Activated CD8-positive, alpha-beta memory T cell treated with anti-CD3 and anti-CD28 coated beads, Interleukin-2, amount 50 U/mL, for 24 hours (primary cell): ENCODE measurements at regions not wholly inside any gene's neighbourhood (a gene's known extent, or its start where the extent isn't known, plus 50 kb on each side); places are given as distances from the start of the nearest gene placed in this dataset.
"Not testable (repeated sequence)": the region's sequence is repeated elsewhere in the genome, so short reads cannot be mapped to it uniquely, and the experiment has no call there.

Source experiments
- DNase-seq: peaks from one replicate; pipeline ENCODE4 v3.0.0-alpha.2; 2020; ENCODE audit errors: extremely low read depth

DNA sequence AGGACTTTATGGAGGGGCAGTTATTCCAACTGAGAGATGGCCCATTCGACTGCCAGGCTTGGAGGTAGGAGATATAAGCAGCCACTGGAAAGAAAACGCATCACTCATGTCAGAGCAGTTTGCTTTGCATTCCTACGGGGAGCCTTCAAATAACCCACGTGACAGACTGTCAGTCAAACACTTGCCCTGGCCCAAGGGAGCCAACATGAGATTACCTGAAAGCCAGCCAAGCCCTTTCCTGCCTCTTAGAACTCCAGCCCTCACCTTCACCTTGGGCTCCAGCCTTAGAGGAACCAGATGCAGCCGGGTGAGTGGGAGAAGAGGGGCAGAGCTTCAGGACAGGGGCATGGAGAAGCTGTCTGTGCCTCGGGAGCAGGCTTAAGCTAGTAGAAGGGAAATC, 95.3 kb upstream of the CXCL13 start:
- no peak for DNase-seq

GRCh38 chr4:77525538-77525937, 80.1 kb upstream of the CXCL13 start:
- no peak for DNase-seq

DNA sequence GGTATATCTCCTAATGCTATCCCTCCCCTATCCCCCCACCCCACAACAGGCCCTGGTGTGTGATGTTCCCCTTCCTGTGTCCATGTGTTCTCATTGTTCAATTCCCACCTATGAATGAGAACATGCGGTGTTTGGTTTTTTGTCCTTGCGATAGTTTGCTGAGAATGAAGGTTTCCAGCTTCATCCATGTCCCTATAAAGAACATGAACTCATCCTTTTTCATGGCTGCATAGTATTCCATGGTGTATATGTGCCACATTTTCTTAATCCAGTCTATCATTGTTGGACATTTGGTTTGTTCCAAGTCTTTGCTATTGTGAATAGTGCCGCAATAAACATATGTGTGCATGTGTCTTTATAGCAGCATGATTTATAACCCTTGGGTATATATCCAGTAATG, 77.7 kb upstream of the CXCL13 start:
- DNase-seq: not testable (repeated sequence)

DNA sequence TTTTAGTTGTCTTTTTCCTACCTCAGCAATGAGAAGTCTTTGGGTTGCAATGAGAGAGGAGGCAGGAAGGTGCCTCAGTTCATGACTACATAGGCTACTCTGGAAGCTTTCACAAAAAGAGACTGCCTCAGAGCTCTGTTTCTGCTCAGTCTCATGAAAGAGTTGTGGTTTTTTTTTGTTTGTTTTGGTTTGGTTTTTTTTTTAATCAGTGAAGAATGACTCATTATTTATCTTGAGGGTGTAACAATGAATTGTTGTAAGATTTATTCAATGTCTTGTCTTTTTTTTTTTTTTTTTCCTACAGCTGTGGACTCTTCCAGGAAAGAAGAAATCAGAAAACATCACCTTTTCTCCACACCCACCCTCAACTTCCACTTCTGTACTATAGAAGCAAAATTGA, 67.5 kb upstream of the CXCL13 start:
- no peak for DNase-seq

DNA sequence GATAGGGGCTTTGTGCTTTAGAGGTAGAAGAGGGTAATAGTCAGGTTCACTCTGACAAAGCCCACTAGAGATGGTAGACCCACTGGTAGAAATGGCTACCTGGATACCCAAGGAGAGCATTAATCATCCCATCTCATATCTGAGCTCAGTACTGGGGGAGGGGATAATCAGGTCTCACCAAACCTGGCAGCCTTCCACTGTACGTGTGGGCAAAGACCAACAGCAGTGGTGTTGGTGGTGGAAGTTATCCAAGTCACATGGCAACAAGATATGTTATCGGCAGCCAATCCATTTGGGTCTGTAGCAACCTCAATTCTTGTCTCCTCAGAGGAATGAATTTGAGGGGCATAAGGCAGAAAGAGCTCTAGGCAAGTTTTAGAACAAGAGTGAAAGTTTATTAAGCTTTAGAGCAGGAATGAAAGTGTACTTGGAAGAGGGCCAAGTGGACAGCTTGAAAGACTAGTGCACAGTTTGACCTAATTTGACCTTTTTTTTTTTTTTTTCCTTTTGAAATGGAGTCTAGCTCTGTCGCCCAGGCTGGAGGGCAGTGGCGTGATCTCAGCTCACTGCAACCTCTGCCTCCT, 67.0 kb upstream of the CXCL13 start:
- DNase-seq: no peak
